ENCODE measurements at regions not wholly inside any gene's neighbourhood (a gene's known extent, or its start where the extent isn't known, plus 50 kb on each side); places are given as distances from the start of the nearest gene placed in this dataset.

GRCh38 chr3:175902226-175902625, 1043.1 kb downstream of the NAALADL2 start:
- Mint-ChIP-seq H3K27me3 (ENCODE audit: unreplicated experiment) (no peaks in the 10 kb centered on the region), H3K4me1 (ENCODE audit: unreplicated experiment) (no peaks in the 10 kb centered on the region), H3K9me3 (ENCODE audit: unreplicated experiment) (peaks cover under 1% of the 10 kb centered on the region), H3K4me3 (ENCODE audit: unreplicated experiment) (no peak overlapping the region), H3K27ac (ENCODE audit: unreplicated experiment) (no peak overlapping the region), H3K36me3 (ENCODE audit: low read depth, unreplicated experiment) (no peaks in the 10 kb centered on the region)
- no peak for DNase-seq (ENCODE audit: low spot score)
- TF ChIP-seq, protein P1, sequence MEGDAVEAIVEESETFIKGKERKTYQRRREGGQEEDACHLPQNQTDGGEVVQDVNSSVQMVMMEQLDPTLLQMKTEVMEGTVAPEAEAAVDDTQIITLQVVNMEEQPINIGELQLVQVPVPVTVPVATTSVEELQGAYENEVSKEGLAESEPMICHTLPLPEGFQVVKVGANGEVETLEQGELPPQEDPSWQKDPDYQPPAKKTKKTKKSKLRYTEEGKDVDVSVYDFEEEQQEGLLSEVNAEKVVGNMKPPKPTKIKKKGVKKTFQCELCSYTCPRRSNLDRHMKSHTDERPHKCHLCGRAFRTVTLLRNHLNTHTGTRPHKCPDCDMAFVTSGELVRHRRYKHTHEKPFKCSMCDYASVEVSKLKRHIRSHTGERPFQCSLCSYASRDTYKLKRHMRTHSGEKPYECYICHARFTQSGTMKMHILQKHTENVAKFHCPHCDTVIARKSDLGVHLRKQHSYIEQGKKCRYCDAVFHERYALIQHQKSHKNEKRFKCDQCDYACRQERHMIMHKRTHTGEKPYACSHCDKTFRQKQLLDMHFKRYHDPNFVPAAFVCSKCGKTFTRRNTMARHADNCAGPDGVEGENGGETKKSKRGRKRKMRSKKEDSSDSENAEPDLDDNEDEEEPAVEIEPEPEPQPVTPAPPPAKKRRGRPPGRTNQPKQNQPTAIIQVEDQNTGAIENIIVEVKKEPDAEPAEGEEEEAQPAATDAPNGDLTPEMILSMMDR (IDR thresholded peaks at IDR 0.05; ENCODE audit: unreplicated experiment): no peak

- DNase-seq (ENCODE audit: low spot score): no peak
- no peak overlapping the region for H3K27ac Mint-ChIP-seq (ENCODE audit: unreplicated experiment)
- no peaks in the 10 kb centered on the region for H3K9me3 Mint-ChIP-seq (ENCODE audit: unreplicated experiment)
- H3K4me1 Mint-ChIP-seq (ENCODE audit: unreplicated experiment): no peaks in the 10 kb centered on the region
- H3K27me3 Mint-ChIP-seq (ENCODE audit: unreplicated experiment): no peaks in the 10 kb centered on the region
- TF ChIP-seq, protein P1 (IDR thresholded peaks at IDR 0.05; ENCODE audit: unreplicated experiment): no peak
- H3K36me3 Mint-ChIP-seq (ENCODE audit: low read depth, unreplicated experiment): no peaks in the 10 kb centered on the region
- no peak overlapping the region for H3K4me3 Mint-ChIP-seq (ENCODE audit: unreplicated experiment)
Measured at GRCh38 chr3:175898194-175898593, 1039.1 kb downstream of the NAALADL2 start.

DNA sequence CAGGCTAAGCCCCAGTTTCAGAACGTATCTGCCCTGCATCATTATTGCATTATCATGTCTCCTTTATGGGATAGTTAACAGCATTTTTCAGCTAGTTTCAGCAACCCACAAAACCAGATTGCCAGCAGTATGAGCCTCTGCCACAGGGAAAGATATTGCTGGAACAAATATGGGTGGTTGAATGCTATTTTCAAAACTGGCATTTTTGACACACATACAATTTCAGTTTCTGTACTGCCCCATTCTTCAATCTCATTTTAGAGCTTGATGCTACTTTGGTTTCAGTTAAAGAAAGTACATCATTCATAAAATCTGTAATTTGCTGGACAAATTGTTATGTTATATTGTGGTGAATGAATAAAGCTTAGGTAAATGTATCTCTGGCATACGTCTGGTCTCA, 1037.5 kb downstream of the NAALADL2 start:
- no peaks in the 10 kb centered on the region for H3K9me3 Mint-ChIP-seq (ENCODE audit: unreplicated experiment)
- DNase-seq (ENCODE audit: low spot score): no peak
- no peaks in the 10 kb centered on the region for H3K4me1 Mint-ChIP-seq (ENCODE audit: unreplicated experiment)
- H3K27me3 Mint-ChIP-seq (ENCODE audit: unreplicated experiment): no peaks in the 10 kb centered on the region
- no peak overlapping the region for H3K4me3 Mint-ChIP-seq (ENCODE audit: unreplicated experiment)
- no peaks in the 10 kb centered on the region for H3K36me3 Mint-ChIP-seq (ENCODE audit: low read depth, unreplicated experiment)
- H3K27ac Mint-ChIP-seq (ENCODE audit: unreplicated experiment): no peak overlapping the region
- TF ChIP-seq, protein P1 (IDR thresholded peaks at IDR 0.05; ENCODE audit: unreplicated experiment): no peak

DNA sequence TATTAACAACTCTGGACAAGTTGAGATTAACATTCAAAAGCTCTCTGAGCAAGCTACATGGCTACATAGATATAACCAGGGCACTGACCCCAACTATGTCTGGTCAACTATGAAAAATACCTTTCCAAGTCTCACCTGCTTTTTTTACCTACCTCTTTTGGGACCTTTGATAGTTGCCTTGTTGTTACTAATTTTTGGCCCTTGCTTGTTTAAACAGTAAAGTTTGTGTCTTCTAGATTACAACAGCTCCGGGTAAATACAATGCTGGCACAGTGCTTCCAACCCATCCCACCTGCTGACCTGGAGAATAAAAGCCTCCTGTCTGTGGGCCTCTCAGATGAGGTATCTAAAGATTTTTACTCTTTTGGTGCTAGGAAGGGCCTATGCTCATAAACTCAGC, 1036.6 kb downstream of the NAALADL2 start:
- TF ChIP-seq, protein P1 (IDR thresholded peaks at IDR 0.05; ENCODE audit: unreplicated experiment): no peak
- no peak for DNase-seq (ENCODE audit: low spot score)
- Mint-ChIP-seq H3K9me3 (ENCODE audit: unreplicated experiment) (no peaks in the 10 kb centered on the region), H3K27me3 (ENCODE audit: unreplicated experiment) (no peaks in the 10 kb centered on the region), H3K36me3 (ENCODE audit: low read depth, unreplicated experiment) (no peaks in the 10 kb centered on the region), H3K27ac (ENCODE audit: unreplicated experiment) (no peak overlapping the region), H3K4me1 (ENCODE audit: unreplicated experiment) (no peaks in the 10 kb centered on the region), H3K4me3 (ENCODE audit: unreplicated experiment) (no peak overlapping the region)

DNA sequence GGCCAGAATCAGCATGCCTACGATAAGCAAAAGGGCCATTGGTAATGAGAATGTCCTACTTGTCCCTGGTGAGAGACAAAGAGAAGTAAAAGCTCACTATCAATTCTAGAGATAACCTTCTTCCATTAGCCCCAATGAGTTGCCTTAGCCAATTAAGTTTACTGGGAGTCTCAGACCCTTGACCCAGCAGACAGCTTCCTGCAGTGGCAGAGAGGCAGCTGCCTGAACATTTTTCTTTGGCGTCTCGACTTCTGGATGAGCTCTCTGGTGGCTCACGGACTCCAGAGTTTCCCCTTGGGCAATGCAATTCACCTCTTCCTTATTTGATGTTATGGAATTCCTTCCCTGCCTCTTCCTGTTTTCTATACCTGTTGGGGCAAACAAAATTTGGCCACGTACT, 1034.4 kb downstream of the NAALADL2 start:
- H3K4me1 Mint-ChIP-seq (ENCODE audit: unreplicated experiment): no peaks in the 10 kb centered on the region
- TF ChIP-seq, protein P1 (IDR thresholded peaks at IDR 0.05; ENCODE audit: unreplicated experiment): no peak
- no peak overlapping the region for H3K4me3 Mint-ChIP-seq (ENCODE audit: unreplicated experiment)
- no peaks in the 10 kb centered on the region for H3K9me3 Mint-ChIP-seq (ENCODE audit: unreplicated experiment)
- no peak for DNase-seq (ENCODE audit: low spot score)
- H3K27ac Mint-ChIP-seq (ENCODE audit: unreplicated experiment): no peak overlapping the region
- H3K27me3 Mint-ChIP-seq (ENCODE audit: unreplicated experiment): no peaks in the 10 kb centered on the region
- no peaks in the 10 kb centered on the region for H3K36me3 Mint-ChIP-seq (ENCODE audit: low read depth, unreplicated experiment)

Measured in endothelial cell (in vitro differentiated cells).